ENCODE measurements at regions not wholly inside any gene's neighbourhood (a gene's known extent, or its start where the extent isn't known, plus 50 kb on each side); places are given as distances from the start of the nearest gene placed in this dataset.

- no peaks in the 10 kb centered on the region for H3K9me3 ChIP-seq
- H3K36me3 ChIP-seq: no peaks in the 10 kb centered on the region
- TF ChIP-seq CTCF (IDR thresholded peaks at IDR 0.05): no peak
- H3K4me1 ChIP-seq (ENCODE audit: control insufficient read depth in 1 of 2, insufficient read depth in 1 of 2, low read depth in 1 of 2, low read length in 1 of 2): no peaks in the 10 kb centered on the region
- no peaks in the 10 kb centered on the region for H3K27me3 ChIP-seq
- no peak overlapping the region for H3K4me3 ChIP-seq (ENCODE audit: low read depth in 1 of 2, low read length in 1 of 2)
- H3K27ac ChIP-seq: no peak overlapping the region
Observed at GRCh38 chr17:71379512-71379911, 741.3 kb upstream of the SOX9 start.

- Histone ChIP-seq H3K4me1 (ENCODE audit: control insufficient read depth in 1 of 2, insufficient read depth in 1 of 2, low read depth in 1 of 2, low read length in 1 of 2) (no peaks in the 10 kb centered on the region), H3K36me3 (no peaks in the 10 kb centered on the region), H3K4me3 (ENCODE audit: low read depth in 1 of 2, low read length in 1 of 2) (no peak overlapping the region), H3K27ac (no peak overlapping the region), H3K9me3 (no peaks in the 10 kb centered on the region), H3K27me3 (no peaks in the 10 kb centered on the region)
- no peak for TF ChIP-seq CTCF (IDR thresholded peaks at IDR 0.05)
Observed at GRCh38 chr17:71380535-71380934, 740.3 kb upstream of the SOX9 start.

- Histone ChIP-seq H3K27me3 (no peaks in the 10 kb centered on the region), H3K27ac (no peak overlapping the region), H3K4me3 (ENCODE audit: low read depth in 1 of 2, low read length in 1 of 2) (no peak overlapping the region), H3K36me3 (no peaks in the 10 kb centered on the region), H3K9me3 (no peaks in the 10 kb centered on the region), H3K4me1 (ENCODE audit: control insufficient read depth in 1 of 2, insufficient read depth in 1 of 2, low read depth in 1 of 2, low read length in 1 of 2) (no peaks in the 10 kb centered on the region)
- no peak for TF ChIP-seq CTCF (IDR thresholded peaks at IDR 0.05)
Observed at GRCh38 chr17:71380936-71381335, 739.9 kb upstream of the SOX9 start.

- no peaks in the 10 kb centered on the region for H3K9me3 ChIP-seq
- H3K27ac ChIP-seq: no peak overlapping the region
- TF ChIP-seq CTCF (IDR thresholded peaks at IDR 0.05): no peak
- H3K36me3 ChIP-seq: no peaks in the 10 kb centered on the region
- no peak overlapping the region for H3K4me3 ChIP-seq (ENCODE audit: low read depth in 1 of 2, low read length in 1 of 2)
- H3K27me3 ChIP-seq: no peaks in the 10 kb centered on the region
- H3K4me1 ChIP-seq (ENCODE audit: control insufficient read depth in 1 of 2, insufficient read depth in 1 of 2, low read depth in 1 of 2, low read length in 1 of 2): no peaks in the 10 kb centered on the region
Observed at GRCh38 chr17:71383091-71383490, 737.7 kb upstream of the SOX9 start.

GRCh38 chr17:71387456-71387855 is 733.4 kb upstream of the SOX9 start:
- Histone ChIP-seq H3K9me3 (no peaks in the 10 kb centered on the region), H3K27ac (no peak overlapping the region), H3K4me3 (ENCODE audit: low read depth in 1 of 2, low read length in 1 of 2) (no peak overlapping the region), H3K36me3 (no peaks in the 10 kb centered on the region), H3K27me3 (no peaks in the 10 kb centered on the region), H3K4me1 (ENCODE audit: control insufficient read depth in 1 of 2, insufficient read depth in 1 of 2, low read depth in 1 of 2, low read length in 1 of 2) (no peaks in the 10 kb centered on the region)
- TF ChIP-seq CTCF (IDR thresholded peaks at IDR 0.05): no peak
